H9 (cell line): ENCODE measurements at regions not wholly inside any gene's neighbourhood (a gene's known extent, or its start where the extent isn't known, plus 50 kb on each side); places are given as distances from the start of the nearest gene placed in this dataset.

ENCODE experiments used
- DNase-seq: peaks from one replicate; pipeline ENCODE4 v3.0.0-alpha.2; 2017
- H2AFZ ChIP-seq: one replicate; pipeline ENCODE4 v1.6.1; 2013; ENCODE audit warnings: mild to moderate bottlenecking, low read length, control low read depth, moderate library complexity
- H2AK5ac ChIP-seq: 2 replicates; pipeline ENCODE4 v1.6.1; 2013; ENCODE audit warnings: low read length, control low read depth, mixed read lengths; ENCODE audit not compliant: insufficient read length
- H2BK120ac ChIP-seq: one replicate; pipeline ENCODE4 v1.6.1; 2013; ENCODE audit warnings: low read depth, mild to moderate bottlenecking, low read length, control low read depth, inconsistent platforms; ENCODE audit not compliant: poor library complexity, severe bottlenecking
- H2BK12ac ChIP-seq: 2 replicates; pipeline ENCODE4 v1.6.1; 2013; ENCODE audit warnings: low read length, control low read depth, mixed read lengths, low read depth; ENCODE audit not compliant: insufficient read length
- H2BK15ac ChIP-seq: 2 replicates; pipeline ENCODE4 v1.6.1; 2013; ENCODE audit warnings: low read depth, low read length, control low read depth
- H2BK20ac ChIP-seq: one replicate; pipeline ENCODE4 v1.6.1; 2013; ENCODE audit warnings: low read depth, mild to moderate bottlenecking, low read length, control low read depth, inconsistent platforms; ENCODE audit not compliant: poor library complexity, severe bottlenecking
- H2BK5ac ChIP-seq: 2 replicates; pipeline ENCODE4 v1.6.1; 2013; ENCODE audit warnings: low read length, control low read depth, mixed read lengths; ENCODE audit not compliant: insufficient read length
- H3K14ac ChIP-seq: 2 replicates; pipeline ENCODE4 v1.6.1; 2013; ENCODE audit warnings: low read length, control low read depth; ENCODE audit not compliant: insufficient read depth
- H3K18ac ChIP-seq: 2 replicates; pipeline ENCODE4 v1.6.1; 2013; ENCODE audit warnings: low read depth, mild to moderate bottlenecking, mixed read lengths, low read length, control low read depth; ENCODE audit not compliant: insufficient read length
- H3K23ac ChIP-seq: 2 replicates; pipeline ENCODE4 v1.6.1; 2013; ENCODE audit warnings: low read length, control low read depth, mixed read lengths, low read depth; ENCODE audit not compliant: insufficient read length
- H3K23me2 ChIP-seq: 2 replicates; pipeline ENCODE4 v1.6.1; 2013; ENCODE audit warnings: low read depth, mild to moderate bottlenecking, mixed read lengths, low read length, control low read depth; ENCODE audit not compliant: insufficient read length, poor library complexity, severe bottlenecking
- H3K27ac ChIP-seq: 2 replicates; pipeline ENCODE4 v1.5.1; 2013; ENCODE audit warnings: low read length, control low read depth, mixed read lengths, low read depth; ENCODE audit not compliant: insufficient read length
- H3K27me3 ChIP-seq: 2 replicates; pipeline ENCODE4 v1.6.1; 2013; ENCODE audit warnings: low read length, control low read depth, inconsistent platforms; ENCODE audit not compliant: insufficient read depth
- H3K4ac ChIP-seq: 2 replicates; pipeline ENCODE4 v1.6.1; 2013; ENCODE audit warnings: low read depth, mild to moderate bottlenecking, control low read depth, inconsistent platforms, low read length, moderate library complexity
- H3K4me1 ChIP-seq: 2 replicates; pipeline ENCODE4 v1.6.1; 2013; ENCODE audit warnings: low read length, control low read depth, inconsistent platforms; ENCODE audit not compliant: insufficient read depth
- H3K4me2 ChIP-seq: 2 replicates; pipeline ENCODE4 v1.6.1; 2013; ENCODE audit warnings: low read length, control low read depth, mixed read lengths; ENCODE audit not compliant: insufficient read length, insufficient read depth
- H3K56ac ChIP-seq: 2 replicates; pipeline ENCODE4 v1.6.1; 2013; ENCODE audit warnings: low read depth, mild to moderate bottlenecking, mixed read lengths, low read length, control low read depth; ENCODE audit not compliant: insufficient read length
- H3K79me1 ChIP-seq: 2 replicates; pipeline ENCODE4 v1.6.1; 2013; ENCODE audit warnings: low read depth, mild to moderate bottlenecking, moderate library complexity, low read length, control low read depth, inconsistent platforms; ENCODE audit not compliant: insufficient read depth, poor library complexity, severe bottlenecking
- H3K79me2 ChIP-seq: 2 replicates; pipeline ENCODE4 v1.6.1; 2013; ENCODE audit warnings: low read length, control low read depth, inconsistent platforms; ENCODE audit not compliant: insufficient read depth
- H3K9ac ChIP-seq: 2 replicates; pipeline ENCODE4 v1.6.1; 2013; ENCODE audit warnings: low read length, control low read depth, mixed read lengths; ENCODE audit not compliant: insufficient read length; ENCODE audit errors: extremely low read depth
- H3K9me3 ChIP-seq: one replicate; pipeline ENCODE4 v1.6.1; 2013; ENCODE audit warnings: low read depth, low read length, inconsistent platforms; ENCODE audit not compliant: control insufficient read depth
- H3T11ph ChIP-seq: one replicate; pipeline ENCODE4 v1.6.1; 2013; ENCODE audit warnings: mild to moderate bottlenecking, low read length, control low read depth, inconsistent platforms
- H4K20me1 ChIP-seq: one replicate; pipeline ENCODE4 v1.6.1; 2013; ENCODE audit not compliant: control insufficient read depth, insufficient read length, insufficient read depth
- H4K5ac ChIP-seq: 2 replicates; pipeline ENCODE4 v1.6.1; 2013; ENCODE audit warnings: low read depth, mild to moderate bottlenecking, mixed read lengths, low read length, control low read depth; ENCODE audit not compliant: insufficient read length
- H4K8ac ChIP-seq: replicated peaks from 2 replicates; pipeline ENCODE4 v1.6.1; 2013; ENCODE audit warnings: low read length, control low read depth, mixed read lengths, low read depth; ENCODE audit not compliant: insufficient read length
- H4K91ac ChIP-seq: 2 replicates; pipeline ENCODE4 v1.6.1; 2013; ENCODE audit warnings: low read depth, mild to moderate bottlenecking, moderate library complexity, mixed read lengths, low read length, control low read depth; ENCODE audit not compliant: insufficient read length
- H3K27ac Mint-ChIP-seq, 3 experiments: 2 replicates in 2 of 3; 3 replicates in 1 of 3; pipeline ENCODE4 v1.8.0; 2020 to 2021; ENCODE audit warnings: mixed read lengths in 3 of 3, mild to moderate bottlenecking in 1 of 3, moderate library complexity in 1 of 3
- H3K27me3 Mint-ChIP-seq: 2 replicates; pipeline ENCODE4 v1.8.0; 2021; ENCODE audit warnings: low read depth, mild to moderate bottlenecking, moderate library complexity, mixed read lengths
- H3K36me3 Mint-ChIP-seq, 3 experiments: 2 replicates in 2 of 3; 3 replicates in 1 of 3; pipeline ENCODE4 v1.8.0; 2020 to 2021; ENCODE audit warnings: low read depth in 3 of 3, mixed read lengths in 3 of 3; ENCODE audit not compliant: insufficient read depth in 1 of 3
- H3K4me1 Mint-ChIP-seq, 2 experiments: 2 replicates each; pipeline ENCODE4 v1.8.0; 2020; ENCODE audit warnings: mixed read lengths in 2 of 2
- H3K4me3 Mint-ChIP-seq, 2 experiments: 2 replicates in 1 of 2; 3 replicates in 1 of 2; pipeline ENCODE4 v1.8.0; 2020 to 2021; ENCODE audit warnings: mild to moderate bottlenecking in 2 of 2, mixed read lengths in 2 of 2, moderate library complexity in 1 of 2
- H3K9me3 Mint-ChIP-seq, 2 experiments: 2 replicates in 1 of 2; 3 replicates in 1 of 2; pipeline ENCODE4 v1.8.0; 2020; ENCODE audit warnings: mild to moderate bottlenecking in 2 of 2, mixed read lengths in 2 of 2, moderate library complexity in 1 of 2
- WGBS: extraction: QIAGEN DNeasy Blood & Tissue Kit; methylation state at CpG from one replicate; pipeline ENCODE4 v1.1.7; 2013; ENCODE audit warnings: missing lambda C conversion rate, low lambda C conversion rate, mixed read lengths; ENCODE audit not compliant: insufficient read length; ENCODE audit errors: extremely low coverage; 5-methylcytosine and 5-hydroxymethylcytosine counted together
- TF ChIP-seq, protein P1 (sequence below): fragments of 200-600 bp; sonication (generic); conservative IDR thresholded peaks from 3 replicates; pipeline ENCODE4 v1.8.0; 2021; ENCODE audit warnings: antibody characterized with exemption, mild to moderate bottlenecking

- no peaks in the 10 kb centered on the region for H3K9me3 Mint-ChIP-seq
- H3K79me2 ChIP-seq: no peaks in the 10 kb centered on the region
- H3K18ac ChIP-seq: no peak overlapping the region
- H3K23ac ChIP-seq: no peak overlapping the region
- H4K8ac ChIP-seq: no peak overlapping the region
- H2BK5ac ChIP-seq: no peak overlapping the region
- H2BK120ac ChIP-seq: no peak overlapping the region
- H3K23me2 ChIP-seq: no peaks in the 10 kb centered on the region
- H2BK15ac ChIP-seq: no peak overlapping the region
- H4K20me1 ChIP-seq: no peaks in the 10 kb centered on the region
- H3K27me3 ChIP-seq: no peaks in the 10 kb centered on the region
- no peak overlapping the region for H2BK12ac ChIP-seq
- TF ChIP-seq, protein P1, sequence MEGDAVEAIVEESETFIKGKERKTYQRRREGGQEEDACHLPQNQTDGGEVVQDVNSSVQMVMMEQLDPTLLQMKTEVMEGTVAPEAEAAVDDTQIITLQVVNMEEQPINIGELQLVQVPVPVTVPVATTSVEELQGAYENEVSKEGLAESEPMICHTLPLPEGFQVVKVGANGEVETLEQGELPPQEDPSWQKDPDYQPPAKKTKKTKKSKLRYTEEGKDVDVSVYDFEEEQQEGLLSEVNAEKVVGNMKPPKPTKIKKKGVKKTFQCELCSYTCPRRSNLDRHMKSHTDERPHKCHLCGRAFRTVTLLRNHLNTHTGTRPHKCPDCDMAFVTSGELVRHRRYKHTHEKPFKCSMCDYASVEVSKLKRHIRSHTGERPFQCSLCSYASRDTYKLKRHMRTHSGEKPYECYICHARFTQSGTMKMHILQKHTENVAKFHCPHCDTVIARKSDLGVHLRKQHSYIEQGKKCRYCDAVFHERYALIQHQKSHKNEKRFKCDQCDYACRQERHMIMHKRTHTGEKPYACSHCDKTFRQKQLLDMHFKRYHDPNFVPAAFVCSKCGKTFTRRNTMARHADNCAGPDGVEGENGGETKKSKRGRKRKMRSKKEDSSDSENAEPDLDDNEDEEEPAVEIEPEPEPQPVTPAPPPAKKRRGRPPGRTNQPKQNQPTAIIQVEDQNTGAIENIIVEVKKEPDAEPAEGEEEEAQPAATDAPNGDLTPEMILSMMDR: no peak
- no peak overlapping the region for H2BK20ac ChIP-seq
- H3K9me3 ChIP-seq: no peaks in the 10 kb centered on the region
- no peak overlapping the region for H2AK5ac ChIP-seq
- no peak overlapping the region for H2AFZ ChIP-seq
- no peak overlapping the region for H3K56ac ChIP-seq
- DNase-seq: no peak
- no peaks in the 10 kb centered on the region for H3K79me1 ChIP-seq
- no peak overlapping the region for H3T11ph ChIP-seq
- H3K4me1 Mint-ChIP-seq: no peaks in the 10 kb centered on the region
- H3K36me3 Mint-ChIP-seq: no peaks in the 10 kb centered on the region
- no peak overlapping the region for H3K9ac ChIP-seq
- no peak overlapping the region for H4K5ac ChIP-seq
- no peaks in the 10 kb centered on the region for H3K4me1 ChIP-seq
- H3K14ac ChIP-seq: no peak overlapping the region
- no peak overlapping the region for H3K27ac Mint-ChIP-seq
- no peaks in the 10 kb centered on the region for H3K27me3 Mint-ChIP-seq
- H3K4me3 Mint-ChIP-seq: no peak overlapping the region
- no peak overlapping the region for H3K27ac ChIP-seq
- no CpG with 5 or more reads among the region's 2 CpGs for WGBS
- H3K4ac ChIP-seq: no peak overlapping the region
- H3K4me2 ChIP-seq: no peak overlapping the region
- H4K91ac ChIP-seq: no peak overlapping the region
These were observed 347.9 kb downstream of the RFPL4B start for GRCh38 chr6:112695001-112695400.
